VCaP (cell line): ENCODE measurements at regions not wholly inside any gene's neighbourhood (a gene's known extent, or its start where the extent isn't known, plus 50 kb on each side); places are given as distances from the start of the nearest gene placed in this dataset.

Experiments used
- H3K27ac ChIP-seq: fragments of 450-650 bp; 2 replicates; pipeline ENCODE4 v1.5.1; 2017
- TF ChIP-seq, protein P1 (sequence below): fragments of 450-650 bp; conservative IDR thresholded peaks from 2 replicates; pipeline ENCODE4 v1.5.1; 2017; ENCODE audit warnings: mild to moderate bottlenecking, moderate library complexity

DNA sequence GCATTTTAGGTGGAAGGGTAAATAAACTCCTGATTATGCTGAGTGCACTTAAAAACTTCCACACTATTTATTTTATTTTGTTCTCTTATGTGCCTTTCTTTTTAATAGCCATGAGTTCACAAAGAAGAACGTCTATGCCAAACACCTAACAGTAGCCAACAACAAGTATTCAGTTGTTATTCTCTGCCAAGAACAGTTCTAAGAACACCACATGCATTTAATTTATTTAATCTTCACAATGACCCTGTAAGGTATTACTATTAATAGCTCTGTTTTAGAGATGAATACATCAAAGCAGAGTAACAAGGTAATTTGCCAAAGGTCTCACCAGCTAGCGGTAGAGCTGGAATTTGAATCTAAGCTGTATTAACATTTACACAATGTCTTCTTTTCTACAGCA lies 240.1 kb downstream of the ALG10B start:
- H3K27ac ChIP-seq, result peak overlapping the region; percentile 62
- TF ChIP-seq, protein P1, sequence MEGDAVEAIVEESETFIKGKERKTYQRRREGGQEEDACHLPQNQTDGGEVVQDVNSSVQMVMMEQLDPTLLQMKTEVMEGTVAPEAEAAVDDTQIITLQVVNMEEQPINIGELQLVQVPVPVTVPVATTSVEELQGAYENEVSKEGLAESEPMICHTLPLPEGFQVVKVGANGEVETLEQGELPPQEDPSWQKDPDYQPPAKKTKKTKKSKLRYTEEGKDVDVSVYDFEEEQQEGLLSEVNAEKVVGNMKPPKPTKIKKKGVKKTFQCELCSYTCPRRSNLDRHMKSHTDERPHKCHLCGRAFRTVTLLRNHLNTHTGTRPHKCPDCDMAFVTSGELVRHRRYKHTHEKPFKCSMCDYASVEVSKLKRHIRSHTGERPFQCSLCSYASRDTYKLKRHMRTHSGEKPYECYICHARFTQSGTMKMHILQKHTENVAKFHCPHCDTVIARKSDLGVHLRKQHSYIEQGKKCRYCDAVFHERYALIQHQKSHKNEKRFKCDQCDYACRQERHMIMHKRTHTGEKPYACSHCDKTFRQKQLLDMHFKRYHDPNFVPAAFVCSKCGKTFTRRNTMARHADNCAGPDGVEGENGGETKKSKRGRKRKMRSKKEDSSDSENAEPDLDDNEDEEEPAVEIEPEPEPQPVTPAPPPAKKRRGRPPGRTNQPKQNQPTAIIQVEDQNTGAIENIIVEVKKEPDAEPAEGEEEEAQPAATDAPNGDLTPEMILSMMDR, result no peak

DNA sequence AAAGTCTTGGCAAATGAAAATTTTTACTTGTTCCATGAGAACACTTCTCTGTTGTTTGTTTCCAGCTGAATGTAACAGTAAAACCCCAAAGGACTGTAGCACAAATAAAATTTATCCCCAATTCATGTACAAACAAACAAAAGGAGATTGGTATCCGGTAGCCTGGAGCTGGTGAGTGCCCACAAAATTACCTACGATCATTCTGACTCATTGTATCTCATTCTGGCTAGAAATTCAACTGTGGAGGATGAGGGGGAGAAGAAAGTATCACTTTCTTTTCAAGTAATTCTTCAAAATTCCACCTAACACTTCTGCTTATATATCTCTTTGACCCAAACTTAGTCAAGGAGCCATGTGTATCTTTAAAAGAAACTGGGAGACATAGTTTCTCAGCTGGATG lies 268.5 kb downstream of the ALG10B start:
- TF ChIP-seq, protein P1, result no peak
- no peak overlapping the region for H3K27ac ChIP-seq

DNA sequence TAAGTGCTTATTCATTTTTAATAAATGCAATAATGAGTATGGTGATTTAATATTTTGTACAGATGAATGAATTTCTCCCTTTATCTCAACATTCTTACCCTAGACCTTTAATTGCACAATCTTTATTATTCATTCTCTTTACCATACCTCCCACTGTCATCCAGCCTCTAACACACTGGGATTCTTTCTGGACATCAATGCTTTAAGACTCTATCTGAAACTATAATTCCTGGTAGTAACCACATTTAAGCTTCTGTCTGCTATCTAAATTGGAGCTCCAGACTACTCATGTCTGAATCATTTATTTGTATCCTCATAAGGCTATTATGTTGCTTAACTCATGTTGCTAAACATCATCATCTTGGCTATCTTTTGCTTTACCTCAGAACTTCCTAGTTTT lies 270.2 kb downstream of the ALG10B start:
- TF ChIP-seq, protein P1, result no peak
- no peak overlapping the region for H3K27ac ChIP-seq

DNA sequence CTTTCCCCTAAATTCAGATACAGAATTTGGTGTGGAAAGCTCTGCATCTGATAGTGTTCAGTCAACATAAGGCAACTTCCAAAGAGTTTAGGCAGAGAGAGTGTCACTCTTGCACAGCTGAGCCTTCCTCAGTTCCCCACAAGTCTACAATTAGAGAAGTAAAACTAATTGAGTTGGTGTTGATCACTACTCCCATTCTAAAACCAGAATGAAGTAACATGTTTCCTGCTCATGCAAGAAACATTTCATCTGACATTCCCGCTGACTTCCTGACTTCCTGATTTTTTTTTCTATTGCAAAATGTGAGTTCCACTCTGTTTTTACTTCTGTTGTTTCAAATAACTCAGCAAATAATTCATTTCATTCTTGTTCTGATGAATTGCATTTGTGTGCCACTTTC lies 271.0 kb downstream of the ALG10B start:
- H3K27ac ChIP-seq, result no peak overlapping the region
- TF ChIP-seq, protein P1, result no peak

DNA sequence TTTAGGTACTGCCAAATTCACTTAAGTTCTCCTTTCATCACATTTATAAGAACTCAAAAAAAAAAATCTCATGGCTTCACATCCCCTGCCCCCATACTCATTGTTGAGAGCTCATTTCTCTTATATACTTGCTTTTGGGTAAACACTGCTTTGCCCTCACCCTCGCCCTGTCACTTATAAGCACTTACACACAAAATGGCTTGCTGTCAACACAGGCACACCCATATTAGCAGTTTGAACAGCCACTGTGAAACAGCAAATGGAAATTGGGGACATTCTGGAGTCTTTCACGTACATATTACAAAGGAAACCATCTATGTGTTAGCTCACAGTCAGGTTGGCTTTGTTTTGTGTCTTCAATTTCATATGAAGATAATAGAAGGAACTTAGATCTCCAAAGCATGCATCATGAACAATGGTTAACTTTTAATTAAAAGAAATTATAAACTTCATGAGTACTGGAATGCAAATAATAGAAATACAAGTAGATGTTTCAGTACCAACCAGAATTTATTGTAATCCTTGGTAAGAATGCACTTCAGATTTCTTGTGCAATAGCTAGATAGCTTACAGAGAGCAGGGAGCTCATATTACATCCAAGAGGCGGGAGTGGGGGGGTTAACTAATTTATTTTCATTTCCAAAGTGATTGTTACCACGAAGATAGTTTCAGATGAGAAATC lies 272.2 kb downstream of the ALG10B start:
- TF ChIP-seq, protein P1, result no peak
- H3K27ac ChIP-seq, result no peak overlapping the region

DNA sequence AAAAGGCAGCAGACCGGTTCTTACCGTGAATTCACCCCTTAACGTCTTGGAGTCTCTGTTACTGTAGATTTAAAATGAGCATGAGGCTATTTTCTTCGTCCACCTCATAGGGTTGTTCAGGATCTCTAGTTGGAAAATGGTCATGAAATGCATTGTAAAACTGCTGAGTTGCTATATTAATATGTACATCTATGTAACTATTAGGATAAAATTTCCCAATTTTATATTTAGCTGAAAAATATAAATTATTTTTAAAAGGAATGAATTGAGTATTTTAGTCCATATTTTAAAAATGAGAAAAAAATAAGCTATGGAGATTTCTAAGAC lies 272.7 kb downstream of the ALG10B start:
- TF ChIP-seq, protein P1, result no peak
- no peak overlapping the region for H3K27ac ChIP-seq

DNA sequence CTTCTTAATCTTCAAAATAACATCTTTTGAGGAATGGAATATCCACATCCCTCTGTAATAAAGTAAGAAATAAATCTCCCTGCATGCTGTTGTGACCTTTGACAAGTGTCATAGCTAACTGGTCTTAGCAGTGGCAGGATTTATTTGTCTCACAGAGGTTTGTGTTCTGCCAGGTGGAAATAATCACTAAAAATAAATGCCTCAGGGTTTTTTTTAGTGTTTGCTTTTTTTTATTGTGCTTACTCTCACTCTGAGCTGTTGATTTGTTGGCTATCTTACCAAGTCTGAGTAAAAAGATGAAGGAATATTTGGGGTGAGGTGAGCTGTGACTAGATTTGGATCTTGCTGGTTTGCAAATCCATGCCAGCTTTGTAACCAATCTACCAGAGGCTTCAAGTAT lies 285.4 kb downstream of the ALG10B start:
- TF ChIP-seq, protein P1, result no peak
- peak overlapping the region; percentile 7 for H3K27ac ChIP-seq
